HL-60/S4 (cell line): ENCODE measurements at regions not wholly inside any gene's neighbourhood (a gene's known extent, or its start where the extent isn't known, plus 50 kb on each side); places are given as distances from the start of the nearest gene placed in this dataset.

Experiments used
- in situ Hi-C: fragments of 300-500 bp; cut with MboI; formaldehyde crosslinking; loops from 2 replicates; pipeline ENCODE4 v1.14.3; 2022; ENCODE audit warnings: low sequenced_read_pairs

DNA sequence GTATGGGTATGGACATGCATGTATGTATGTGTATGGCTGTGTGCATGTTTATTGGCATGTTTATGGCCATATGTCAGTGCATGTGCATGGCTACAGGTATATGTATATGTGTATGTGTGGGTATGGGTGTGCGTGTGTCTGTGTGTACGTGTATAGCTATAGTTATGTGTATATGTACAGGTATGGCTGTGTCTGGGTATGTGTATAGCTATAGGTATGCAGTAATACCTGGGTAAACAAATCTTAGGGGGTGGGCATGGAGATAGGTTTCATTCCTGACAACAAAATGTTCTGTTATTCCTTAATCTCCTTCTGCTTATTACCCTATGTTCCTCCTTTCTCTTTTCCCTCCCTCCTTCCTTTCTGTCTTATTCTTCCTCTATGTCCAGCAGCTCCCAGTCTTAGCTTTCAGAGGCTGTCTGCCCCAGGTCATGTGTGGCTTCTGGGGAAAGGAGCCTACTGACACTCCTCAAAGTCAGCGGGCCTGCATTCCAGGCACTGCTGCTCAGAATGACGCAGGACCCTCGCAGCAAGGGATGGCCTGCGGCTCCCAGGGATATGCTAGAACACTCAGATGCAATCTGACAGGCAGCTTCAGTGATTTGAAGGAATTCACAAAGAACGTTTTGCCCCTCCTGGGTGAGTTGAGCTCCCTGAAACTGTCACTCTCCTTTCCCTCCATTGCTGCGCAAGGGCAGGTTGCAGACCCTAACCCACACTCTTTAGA is 139.3 kb upstream of the PHACTR1 start:
- in situ Hi-C loops: loop anchor here (25.0 kb wide), 1 partner anchor 915 kb away; no protein-coding TSS in a partner anchor

DNA sequence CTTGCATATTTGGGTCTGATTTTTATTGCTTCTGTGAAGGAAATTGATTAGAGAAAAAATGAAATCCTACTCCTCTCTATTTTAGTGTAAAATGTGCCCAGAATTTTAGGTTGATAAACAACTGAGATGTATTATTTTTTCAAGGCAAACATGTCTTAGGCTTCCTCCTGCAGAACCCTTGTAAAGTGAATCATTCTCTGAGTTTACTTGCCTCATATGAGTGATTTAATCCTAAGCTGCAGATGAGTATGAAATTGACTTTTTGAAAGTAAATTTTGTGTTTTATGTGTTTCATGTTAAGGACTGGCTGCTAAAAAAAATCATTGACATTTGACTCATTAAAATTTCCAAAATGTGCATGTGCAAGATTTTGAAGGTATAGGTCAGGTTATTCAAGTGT is 138.5 kb upstream of the PHACTR1 start:
- in situ Hi-C loops: loop anchor here (25.0 kb wide), 1 partner anchor 916 kb away; no protein-coding TSS in a partner anchor

DNA sequence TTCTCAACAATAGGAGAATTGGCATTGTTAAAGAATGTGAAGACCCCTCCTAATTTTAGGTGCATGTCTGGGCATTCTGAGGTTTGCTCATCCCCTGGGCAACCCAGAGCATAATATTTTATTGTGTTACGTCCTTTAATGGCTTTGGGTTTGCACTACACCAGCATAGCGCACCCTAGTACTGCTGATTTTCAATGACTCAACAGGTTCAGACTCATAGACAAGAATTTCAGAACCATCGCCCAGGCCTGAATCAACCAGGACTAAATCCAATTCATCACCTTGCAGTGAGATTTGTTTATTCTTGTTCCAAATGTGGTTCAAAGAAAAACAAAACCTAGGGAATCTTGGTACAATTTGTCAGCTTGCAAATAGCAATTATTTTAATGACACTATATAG is 137.8 kb upstream of the PHACTR1 start:
- in situ Hi-C loops: loop anchor here (25.0 kb wide), 1 partner anchor 916 kb away; no protein-coding TSS in a partner anchor

DNA sequence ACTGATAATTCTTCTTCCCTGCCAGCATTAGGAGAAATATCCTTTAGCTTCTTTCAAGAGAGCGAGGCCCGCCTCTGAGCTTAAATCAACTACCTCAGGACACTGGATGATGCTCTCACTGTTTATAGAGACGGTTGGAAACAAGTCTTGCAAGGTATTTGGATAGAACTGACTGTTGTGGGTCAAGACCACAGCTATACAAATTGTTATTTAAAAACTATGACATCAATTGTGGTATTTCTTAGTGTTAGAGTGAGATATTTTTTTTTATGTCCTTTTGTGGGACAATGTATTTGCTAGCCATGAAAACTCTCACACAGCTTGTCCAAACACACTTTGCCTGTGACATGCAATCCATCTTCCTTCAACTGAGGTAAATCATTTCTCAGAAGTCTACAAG is 136.3 kb upstream of the PHACTR1 start:
- in situ Hi-C loops: loop anchor here (25.0 kb wide), 1 partner anchor 918 kb away; no protein-coding TSS in a partner anchor

DNA sequence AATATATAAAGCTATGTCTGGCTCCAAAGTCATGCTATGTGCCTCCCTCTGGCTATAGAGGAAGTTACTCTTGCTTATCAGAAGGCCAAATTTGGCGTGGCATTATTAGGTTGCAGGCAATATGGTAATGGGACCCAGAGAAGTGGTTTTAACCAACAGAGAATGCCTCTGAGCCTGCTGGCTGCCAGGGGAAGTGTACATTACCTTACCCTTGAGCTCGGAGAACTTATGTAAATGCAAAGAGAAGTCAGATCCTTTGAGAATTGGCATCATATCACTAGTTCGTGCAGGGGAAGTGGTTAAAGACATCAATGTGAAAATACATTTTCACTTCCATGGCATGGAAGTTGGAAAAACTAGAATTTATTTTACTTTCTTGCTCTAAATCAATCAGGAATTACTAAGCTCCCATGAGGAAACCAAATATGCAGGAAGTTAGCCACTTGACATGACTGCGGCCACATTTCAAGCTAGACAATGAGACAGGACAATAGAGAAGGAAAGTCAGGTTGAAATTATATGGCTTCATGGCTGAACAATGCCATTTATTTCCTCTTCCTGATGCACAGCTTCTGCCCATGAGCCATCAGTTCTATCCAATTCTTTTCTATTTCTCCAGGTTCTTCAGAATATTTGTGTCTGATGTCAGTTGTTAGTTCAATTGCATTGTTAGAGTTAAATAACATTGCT is 134.0 kb upstream of the PHACTR1 start:
- in situ Hi-C loops: loop anchor here (25.0 kb wide), 1 partner anchor 920 kb away; no protein-coding TSS in a partner anchor

DNA sequence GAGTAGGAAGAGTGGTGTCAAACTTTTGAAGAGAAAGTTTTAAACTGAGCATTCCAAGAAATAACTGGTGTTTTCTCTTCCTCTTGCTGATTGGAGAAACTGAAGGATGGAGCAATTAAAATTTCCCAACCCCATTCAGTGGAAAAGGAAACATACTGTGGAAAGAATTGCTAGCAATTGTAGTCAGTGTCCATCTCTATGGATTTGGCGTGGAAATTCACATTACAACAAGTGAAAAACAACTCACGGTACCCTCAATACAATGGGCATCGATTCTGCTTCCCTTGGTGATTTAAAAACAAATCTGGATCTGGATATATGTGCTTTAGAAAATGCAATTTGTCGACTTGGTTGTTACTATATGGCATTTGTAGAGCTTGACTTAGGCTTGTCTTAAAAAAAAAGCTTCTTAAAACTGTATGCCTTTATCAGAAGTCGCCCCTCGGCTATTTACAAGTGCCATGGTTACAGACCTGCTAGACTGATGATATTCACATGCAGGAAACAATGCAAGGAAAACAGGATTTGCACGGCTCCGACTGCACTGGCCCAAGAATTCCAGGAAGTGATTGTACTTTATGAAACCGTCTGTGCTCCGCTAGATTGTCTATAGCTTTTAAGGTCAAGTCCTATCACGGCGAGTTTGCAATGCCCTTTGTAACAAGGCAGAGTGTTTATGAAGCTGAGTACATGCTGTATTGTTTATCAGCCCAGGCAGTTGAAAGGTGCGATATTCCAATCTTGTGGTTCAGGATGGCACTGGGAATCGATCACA is 131.7 kb upstream of the PHACTR1 start:
- in situ Hi-C loops: loop anchor here (25.0 kb wide), 1 partner anchor 923 kb away; no protein-coding TSS in a partner anchor

DNA sequence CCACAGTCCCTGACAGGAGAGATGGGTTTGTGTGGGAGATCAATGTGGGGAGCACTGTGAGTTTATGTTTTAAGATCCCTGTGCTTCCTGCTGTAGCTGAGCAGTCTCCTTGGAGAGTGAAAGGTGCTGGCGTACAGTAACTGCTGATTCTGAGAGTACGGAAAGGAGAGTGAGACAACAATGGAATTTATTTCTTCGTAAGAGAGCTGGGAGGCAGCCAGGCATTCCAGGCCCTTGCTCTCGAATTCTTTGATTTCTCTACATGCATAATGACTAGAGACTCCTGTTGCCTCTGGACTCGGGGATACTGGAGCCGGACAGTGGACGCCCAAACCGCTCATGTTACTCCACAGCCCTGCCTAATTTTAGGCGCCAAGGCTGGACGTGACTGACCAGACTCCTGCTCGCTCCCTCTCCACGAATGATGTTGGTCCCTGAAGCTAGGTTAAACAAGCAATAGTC is 131.0 kb upstream of the PHACTR1 start:
- in situ Hi-C loops: loop anchor here (25.0 kb wide), 1 partner anchor 923 kb away; no protein-coding TSS in a partner anchor

DNA sequence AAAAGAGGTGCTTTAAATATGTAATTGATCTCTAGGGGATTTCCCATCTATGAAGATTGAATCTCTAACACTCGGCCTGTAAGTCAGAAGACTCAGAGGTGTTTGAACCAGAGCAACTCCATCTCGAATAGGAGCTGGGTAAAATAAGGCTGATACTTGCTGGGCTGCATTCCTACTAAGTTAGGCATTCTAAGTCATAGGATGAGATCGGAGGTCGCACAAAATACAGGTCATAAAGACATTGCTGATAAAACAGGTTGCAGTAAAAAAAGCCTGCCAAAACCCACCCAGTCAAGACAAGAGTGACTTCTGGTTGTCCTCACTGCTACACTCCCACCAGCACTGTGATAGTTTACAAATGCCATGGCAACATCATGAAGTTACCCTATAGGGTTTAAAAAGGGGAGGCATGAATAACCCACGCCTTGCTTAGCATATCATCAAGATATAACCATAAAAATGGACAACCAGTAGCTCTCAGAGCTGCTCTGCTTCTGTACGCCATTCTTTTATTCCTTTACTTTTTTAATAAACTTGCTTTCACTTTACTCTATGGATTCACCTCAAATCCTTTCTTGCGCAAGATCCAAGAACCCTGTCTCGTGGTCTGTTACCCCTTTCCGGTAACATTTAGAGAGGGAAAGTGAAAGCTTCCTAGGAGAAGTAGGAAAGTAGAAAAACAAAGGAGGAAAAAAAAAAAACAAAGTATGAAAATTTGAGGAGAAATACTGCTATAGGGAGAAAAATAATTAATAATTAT is 129.7 kb upstream of the PHACTR1 start:
- in situ Hi-C loops: loop anchor here (25.0 kb wide), 1 partner anchor 925 kb away; no protein-coding TSS in a partner anchor

DNA sequence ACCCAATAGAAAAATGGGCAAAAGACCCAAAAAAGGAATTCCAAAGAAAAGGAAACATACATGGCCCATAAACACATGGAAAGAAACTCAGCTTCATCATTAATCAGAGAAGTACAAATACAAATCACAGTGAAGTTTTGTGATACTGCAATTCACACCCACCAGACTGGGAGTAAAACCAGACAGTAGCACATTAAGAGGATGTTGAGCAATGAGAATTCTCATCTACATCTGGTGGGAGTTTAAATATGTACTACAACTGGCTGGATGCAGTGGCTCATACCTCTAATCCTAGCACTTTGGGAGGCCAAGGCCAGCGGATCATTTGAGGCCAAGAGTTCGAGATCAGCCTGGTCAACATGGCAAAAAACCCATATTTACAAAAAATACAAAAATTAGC is 125.7 kb upstream of the PHACTR1 start:
- in situ Hi-C loops: loop anchor here (25.0 kb wide), 1 partner anchor 929 kb away; no protein-coding TSS in a partner anchor

DNA sequence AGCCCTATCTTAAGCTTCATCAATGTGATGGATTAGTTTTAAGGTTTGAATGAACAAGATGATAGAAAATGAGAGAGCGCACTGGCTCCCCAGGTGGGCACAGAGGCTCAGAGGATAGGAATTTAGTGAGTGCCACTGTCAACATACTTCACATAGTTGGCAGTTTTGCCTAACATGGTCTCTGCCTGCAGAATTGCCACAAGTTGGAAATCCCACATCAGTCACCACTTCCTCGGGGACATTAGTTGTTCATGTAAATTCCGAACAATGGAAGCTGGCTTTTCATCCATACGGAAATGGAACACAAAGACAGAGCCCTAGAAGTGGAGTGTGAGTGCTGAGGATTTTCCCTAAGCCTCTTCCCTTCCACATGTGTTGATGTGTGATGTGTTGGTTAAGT is 123.9 kb upstream of the PHACTR1 start:
- in situ Hi-C loops: loop anchor here (25.0 kb wide), 1 partner anchor 930 kb away; no protein-coding TSS in a partner anchor

DNA sequence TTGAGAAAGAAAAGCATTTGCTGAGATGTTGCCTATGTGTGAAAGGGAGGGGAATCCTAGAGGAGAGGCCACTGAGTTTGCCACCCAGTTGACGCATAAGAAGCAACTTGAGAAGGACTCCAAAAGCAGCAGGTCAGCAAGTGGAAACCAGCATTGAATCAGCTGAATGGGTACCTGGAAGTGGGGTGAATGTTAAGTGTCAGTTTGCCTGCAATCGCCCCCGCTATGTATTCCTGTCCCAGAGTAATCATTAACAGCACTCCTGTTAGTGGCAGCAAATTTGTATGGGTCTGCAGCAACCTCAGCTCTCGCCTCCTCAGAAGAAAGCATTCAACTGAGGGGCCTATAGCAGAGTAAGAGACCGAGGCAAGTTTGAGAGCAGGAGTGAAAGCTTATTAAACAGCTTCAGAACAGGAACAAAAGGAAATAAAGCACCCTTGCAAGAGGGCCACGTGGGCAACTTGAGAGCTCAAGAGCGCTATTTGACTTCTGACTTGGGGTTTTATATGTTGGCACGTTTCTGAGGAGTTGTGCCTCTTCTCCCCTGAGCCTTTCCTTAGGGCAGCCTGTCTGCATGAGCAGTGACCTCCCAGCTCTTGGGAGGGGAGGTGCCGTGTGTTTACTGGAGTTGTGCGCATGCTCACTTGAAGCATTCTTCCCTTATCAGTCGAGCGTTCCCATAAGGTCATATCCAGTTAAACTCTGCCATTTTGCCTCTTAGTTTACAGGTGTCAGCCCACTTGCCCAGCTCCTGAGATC is 122.6 kb upstream of the PHACTR1 start:
- in situ Hi-C loops: loop anchor here (25.0 kb wide), 1 partner anchor 932 kb away; no protein-coding TSS in a partner anchor

DNA sequence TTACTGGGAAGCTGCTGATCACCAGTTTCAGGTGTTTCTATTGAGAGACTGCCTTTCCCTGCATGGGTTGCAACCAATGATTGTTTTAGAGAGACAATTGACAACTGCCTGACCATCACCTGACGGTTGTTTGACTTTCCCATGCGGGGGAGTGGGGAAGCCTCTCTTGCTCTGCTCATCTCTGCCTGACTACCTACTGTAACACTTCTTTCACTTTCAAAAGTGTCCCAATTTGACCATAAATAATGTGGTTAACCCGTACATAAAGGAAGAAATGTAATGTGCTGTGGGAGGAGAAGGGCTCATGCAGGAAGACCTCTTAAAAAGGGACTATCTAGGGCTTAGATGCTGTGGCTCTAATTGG is 122.1 kb upstream of the PHACTR1 start:
- in situ Hi-C loops: loop anchor here (25.0 kb wide), 1 partner anchor 932 kb away; no protein-coding TSS in a partner anchor

DNA sequence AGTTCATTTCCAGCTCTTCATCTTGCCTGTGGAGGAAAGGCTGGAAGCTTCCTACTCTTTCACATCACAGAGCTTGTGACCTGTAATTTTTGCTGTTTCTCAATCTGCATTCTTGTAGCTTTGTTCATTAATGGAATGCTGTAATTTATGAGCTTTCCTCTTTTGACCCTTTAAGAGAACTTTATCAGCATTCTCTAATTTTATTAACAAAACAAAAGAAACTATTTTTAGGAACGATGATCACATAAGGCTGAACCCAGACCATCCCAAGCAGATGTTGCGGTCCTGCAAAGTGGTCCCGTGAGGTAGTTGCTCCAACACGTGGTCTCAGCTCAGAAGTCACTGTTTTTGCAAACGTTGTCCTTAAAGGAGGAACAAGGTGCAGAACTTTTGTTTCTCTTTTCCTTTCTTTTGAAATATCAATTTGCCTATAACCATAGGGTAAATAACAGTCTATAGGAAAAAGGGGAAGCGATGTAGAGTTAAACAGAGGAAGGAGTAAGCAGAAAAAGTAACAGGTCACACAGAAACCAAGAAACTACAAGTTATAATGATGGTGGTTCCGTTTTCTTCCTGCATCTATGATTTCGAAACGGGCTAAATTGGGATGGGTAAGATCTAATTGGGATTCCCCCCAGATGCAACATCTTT is 121.3 kb upstream of the PHACTR1 start:
- in situ Hi-C loops: loop anchor here (25.0 kb wide), 1 partner anchor 933 kb away; no protein-coding TSS in a partner anchor

DNA sequence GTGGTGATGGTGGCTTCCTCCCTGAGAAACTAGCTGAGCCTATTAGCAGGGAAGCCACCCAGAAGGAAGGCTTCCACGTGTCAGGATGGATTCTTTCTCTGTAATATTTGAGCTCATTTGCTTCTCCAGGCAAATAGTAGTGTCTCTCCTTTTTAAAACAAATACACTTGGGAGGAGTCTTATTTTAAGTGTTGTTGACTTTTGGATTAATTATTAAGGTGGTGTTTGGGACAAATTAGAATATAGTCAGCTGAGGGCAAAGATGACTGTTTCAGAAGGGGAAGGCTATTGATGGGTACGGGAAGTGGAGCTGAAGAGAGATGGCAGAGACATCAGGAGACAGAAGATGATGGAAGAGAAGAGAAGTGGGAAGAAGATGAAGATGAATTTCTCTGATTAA is 119.8 kb upstream of the PHACTR1 start:
- in situ Hi-C loops: loop anchor here (25.0 kb wide), 1 partner anchor 934 kb away; no protein-coding TSS in a partner anchor

DNA sequence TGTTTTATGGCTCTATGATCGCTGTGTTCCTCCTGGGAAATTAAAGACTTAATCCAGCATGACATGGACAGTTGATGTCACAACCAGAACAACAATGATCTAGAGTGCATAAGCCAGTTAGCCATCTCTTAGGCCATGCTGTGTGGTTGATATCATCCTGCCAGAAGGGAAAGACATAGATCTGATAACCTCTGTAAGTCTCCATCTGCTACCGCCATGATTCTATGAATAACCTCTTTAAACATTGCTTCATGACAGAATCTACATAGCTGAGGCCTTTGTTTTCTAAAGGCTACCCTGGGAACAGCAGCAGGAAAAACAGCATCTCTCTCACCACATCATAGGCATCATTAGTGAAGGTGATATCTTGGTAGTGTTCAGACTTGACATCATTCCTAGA is 117.6 kb upstream of the PHACTR1 start:
- in situ Hi-C loops: loop anchor here (25.0 kb wide), 1 partner anchor 937 kb away; no protein-coding TSS in a partner anchor

DNA sequence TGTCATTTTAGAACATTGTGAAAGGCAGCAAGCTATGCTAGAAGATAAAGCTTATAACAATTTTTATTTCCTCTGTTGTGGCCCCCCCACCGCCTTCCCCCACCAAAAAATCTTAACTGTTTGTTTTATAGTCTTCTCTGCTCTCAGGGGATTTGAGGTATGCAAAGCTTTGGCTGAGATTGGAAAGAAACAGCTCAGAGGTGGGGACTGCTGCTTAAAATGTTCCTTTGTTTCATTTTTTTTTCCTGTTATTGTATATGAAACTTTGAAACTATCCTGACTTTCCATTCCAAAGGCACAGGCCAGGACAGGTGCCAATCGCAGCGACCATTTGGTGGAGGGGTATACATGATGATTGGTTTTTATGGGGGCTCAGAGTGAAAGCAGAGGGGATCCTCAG is 114.7 kb upstream of the PHACTR1 start:
- in situ Hi-C loops: no loop called here

DNA sequence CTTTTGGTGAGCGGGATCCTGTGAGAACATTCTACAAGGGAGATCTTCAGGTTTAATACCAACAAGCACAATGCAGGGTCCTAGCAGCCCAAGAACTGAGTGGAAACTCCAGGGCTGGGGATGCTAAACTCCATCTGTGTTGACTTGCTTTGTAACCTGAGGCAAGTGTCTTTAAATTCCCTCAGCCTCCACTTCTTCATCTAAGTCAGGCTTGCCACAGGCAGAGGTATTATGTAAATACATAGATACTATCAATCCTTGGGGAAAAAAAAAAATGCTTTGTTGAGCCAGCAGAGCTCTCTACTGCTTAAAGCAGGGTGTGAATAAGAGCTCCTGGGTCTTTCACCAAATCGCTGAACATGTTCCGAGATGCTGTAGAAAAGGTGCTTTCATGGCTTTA is 114.2 kb upstream of the PHACTR1 start:
- in situ Hi-C loops: no loop called here

DNA sequence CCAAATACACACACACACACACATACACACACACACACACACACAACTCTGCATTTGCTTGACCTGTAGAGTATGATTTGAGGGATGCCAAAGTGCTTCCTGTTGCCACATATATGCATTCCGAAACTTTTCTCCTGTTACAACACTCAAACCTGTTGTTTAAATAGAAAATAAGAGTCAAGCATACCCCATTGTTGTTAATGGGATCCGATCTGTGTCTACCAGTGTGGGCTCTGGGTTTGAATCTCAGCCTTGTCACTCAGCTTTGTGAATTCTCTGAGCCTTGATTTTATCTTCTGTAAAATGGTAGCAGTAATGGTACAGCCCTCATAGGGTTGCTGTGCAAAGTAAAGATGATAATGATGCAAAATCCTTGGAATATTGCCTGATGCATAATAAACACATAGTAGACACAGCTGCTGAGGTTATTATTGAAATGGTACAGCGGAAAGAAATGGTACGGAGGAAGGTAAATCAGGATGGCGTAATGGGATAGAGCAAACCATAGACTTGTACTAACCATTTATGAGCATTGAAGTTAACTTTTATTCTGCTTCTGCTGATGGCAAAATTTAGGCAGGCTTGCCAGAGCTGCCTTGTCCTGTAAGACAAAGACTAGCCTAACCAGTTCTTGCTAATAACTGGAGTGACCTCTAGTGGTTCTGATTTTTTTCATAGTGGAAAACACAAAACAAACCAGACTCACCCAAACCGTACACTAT is 113.5 kb upstream of the PHACTR1 start:
- in situ Hi-C loops: no loop called here
